OCI-LY1 (cell line): ENCODE measurements at regions not wholly inside any gene's neighbourhood (a gene's known extent, or its start where the extent isn't known, plus 50 kb on each side); places are given as distances from the start of the nearest gene placed in this dataset.

Source experiments
- H2AFZ ChIP-seq: fragments of 200-600 bp; sonication (generic), shearing (Covaris generic); 2 replicates; pipeline ENCODE4 v1.6.0; 2014; ENCODE audit warnings: antibody characterized with exemption, mild to moderate bottlenecking, low read length
- H3F3A ChIP-seq: fragments of 200-600 bp; sonication (generic), shearing (Covaris generic); 2 replicates; pipeline ENCODE4 v1.6.0; 2014; ENCODE audit warnings: mild to moderate bottlenecking, antibody characterized with exemption, low read length, moderate library complexity; ENCODE audit not compliant: insufficient read depth
- H3K27ac ChIP-seq: fragments of 200-600 bp; sonication (generic); 2 replicates; pipeline ENCODE4 v1.5.1; 2014; ENCODE audit warnings: low read length, mixed run types, mild to moderate bottlenecking, low read depth; ENCODE audit not compliant: poor library complexity, severe bottlenecking
- H3K27me3 ChIP-seq: fragments of 200-600 bp; sonication (generic); 2 replicates; pipeline ENCODE4 v1.6.0; 2014; ENCODE audit warnings: antibody characterized with exemption, mild to moderate bottlenecking, low read length, moderate library complexity; ENCODE audit not compliant: insufficient read depth
- H3K36me3 ChIP-seq: fragments of 200-600 bp; sonication (generic); 2 replicates; pipeline ENCODE4 v1.6.1; 2014; ENCODE audit warnings: mild to moderate bottlenecking, antibody characterized with exemption, low read length, moderate library complexity, mixed read lengths; ENCODE audit not compliant: insufficient read depth
- H3K4me1 ChIP-seq: fragments of 200-600 bp; sonication (generic); 2 replicates; pipeline ENCODE4 v1.5.1; 2014; ENCODE audit warnings: mild to moderate bottlenecking, low read length, moderate library complexity; ENCODE audit not compliant: insufficient read depth, severe bottlenecking
- H3K4me2 ChIP-seq: fragments of 200-600 bp; sonication (generic), shearing (Covaris generic); 2 replicates; pipeline ENCODE4 v1.6.1; 2014; ENCODE audit warnings: low read length
- H3K4me3 ChIP-seq: fragments of 200-600 bp; sonication (generic); 2 replicates; pipeline ENCODE4 v1.5.1; 2014; ENCODE audit warnings: low read length, low read depth, mild to moderate bottlenecking, mixed read lengths; ENCODE audit not compliant: poor library complexity, severe bottlenecking
- H3K79me2 ChIP-seq: fragments of 200-600 bp; shearing (Covaris generic); 2 replicates; pipeline ENCODE4 v1.6.1; 2016; ENCODE audit warnings: mixed run types, low read length, mixed read lengths; ENCODE audit not compliant: insufficient read depth
- H3K9ac ChIP-seq: fragments of 200-600 bp; sonication (generic), shearing (Covaris generic); 2 replicates; pipeline ENCODE4 v1.6.1; 2014; ENCODE audit warnings: mild to moderate bottlenecking, low read length, mixed read lengths
- H3K9me2 ChIP-seq: fragments of 200-600 bp; sonication (generic), shearing (Covaris generic); 2 replicates; pipeline ENCODE4 v1.6.1; 2014; ENCODE audit warnings: low read depth, mild to moderate bottlenecking, low read length, mixed read lengths
- H3K9me3 ChIP-seq: fragments of 200-600 bp; shearing (Covaris generic); 2 replicates; pipeline ENCODE4 v1.6.1; 2014; ENCODE audit warnings: low read length, mixed read lengths
- H4K20me1 ChIP-seq: fragments of 200-600 bp; sonication (generic), shearing (Covaris generic); 2 replicates; pipeline ENCODE4 v1.6.0; 2016; ENCODE audit warnings: mild to moderate bottlenecking, low read length; ENCODE audit not compliant: insufficient read depth
- CTCF ChIP-seq: fragments of 200-600 bp; sonication (generic), shearing (Covaris generic); IDR thresholded peaks from 2 replicates; pipeline ENCODE4 v1.5.1; 2017; ENCODE audit warnings: mild to moderate bottlenecking, antibody characterized with exemption, low read length, moderate library complexity, mixed read lengths
- EZH2 ChIP-seq: fragments of 200-600 bp; sonication (generic), shearing (Covaris generic); IDR thresholded peaks from 2 replicates; pipeline ENCODE4 v1.8.0; 2017; ENCODE audit warnings: borderline replicate concordance, mixed run types, mild to moderate bottlenecking, antibody characterized with exemption, low read length, moderate library complexity, mixed read lengths

GRCh38 chr16:51985126-51985525 lies 561.8 kb downstream of the TOX3 start:
- Histone ChIP-seq H2AFZ (no peak overlapping the region), H3K4me2 (no peak overlapping the region), H3K36me3 (no peaks in the 10 kb centered on the region), H3K9me2 (no peaks in the 10 kb centered on the region), H3K9ac (no peak overlapping the region), H3K4me3 (no peak overlapping the region), H3K27ac (no peak overlapping the region), H3K4me1 (no peaks in the 10 kb centered on the region), H3K27me3 (no peaks in the 10 kb centered on the region), H3K9me3 (no peaks in the 10 kb centered on the region), H4K20me1 (no peaks in the 10 kb centered on the region), H3F3A (no peaks in the 10 kb centered on the region), H3K79me2 (no peaks in the 10 kb centered on the region)
- no peak for TF ChIP-seq EZH2

- TF ChIP-seq CTCF: no peak
- TF ChIP-seq EZH2: no peak
- H3K9ac ChIP-seq: no peak overlapping the region
- no peaks in the 10 kb centered on the region for H3K9me3 ChIP-seq
- H3K79me2 ChIP-seq: no peaks in the 10 kb centered on the region
- no peaks in the 10 kb centered on the region for H3F3A ChIP-seq
- H3K36me3 ChIP-seq: no peaks in the 10 kb centered on the region
- H3K4me3 ChIP-seq: no peak overlapping the region
- no peak overlapping the region for H2AFZ ChIP-seq
- no peaks in the 10 kb centered on the region for H3K27me3 ChIP-seq
- no peak overlapping the region for H3K4me2 ChIP-seq
- no peaks in the 10 kb centered on the region for H4K20me1 ChIP-seq
- no peaks in the 10 kb centered on the region for H3K9me2 ChIP-seq
- H3K27ac ChIP-seq: no peak overlapping the region
- H3K4me1 ChIP-seq: no peaks in the 10 kb centered on the region
Observed at GRCh38 chr16:51984395-51984794, 562.5 kb downstream of the TOX3 start.

DNA sequence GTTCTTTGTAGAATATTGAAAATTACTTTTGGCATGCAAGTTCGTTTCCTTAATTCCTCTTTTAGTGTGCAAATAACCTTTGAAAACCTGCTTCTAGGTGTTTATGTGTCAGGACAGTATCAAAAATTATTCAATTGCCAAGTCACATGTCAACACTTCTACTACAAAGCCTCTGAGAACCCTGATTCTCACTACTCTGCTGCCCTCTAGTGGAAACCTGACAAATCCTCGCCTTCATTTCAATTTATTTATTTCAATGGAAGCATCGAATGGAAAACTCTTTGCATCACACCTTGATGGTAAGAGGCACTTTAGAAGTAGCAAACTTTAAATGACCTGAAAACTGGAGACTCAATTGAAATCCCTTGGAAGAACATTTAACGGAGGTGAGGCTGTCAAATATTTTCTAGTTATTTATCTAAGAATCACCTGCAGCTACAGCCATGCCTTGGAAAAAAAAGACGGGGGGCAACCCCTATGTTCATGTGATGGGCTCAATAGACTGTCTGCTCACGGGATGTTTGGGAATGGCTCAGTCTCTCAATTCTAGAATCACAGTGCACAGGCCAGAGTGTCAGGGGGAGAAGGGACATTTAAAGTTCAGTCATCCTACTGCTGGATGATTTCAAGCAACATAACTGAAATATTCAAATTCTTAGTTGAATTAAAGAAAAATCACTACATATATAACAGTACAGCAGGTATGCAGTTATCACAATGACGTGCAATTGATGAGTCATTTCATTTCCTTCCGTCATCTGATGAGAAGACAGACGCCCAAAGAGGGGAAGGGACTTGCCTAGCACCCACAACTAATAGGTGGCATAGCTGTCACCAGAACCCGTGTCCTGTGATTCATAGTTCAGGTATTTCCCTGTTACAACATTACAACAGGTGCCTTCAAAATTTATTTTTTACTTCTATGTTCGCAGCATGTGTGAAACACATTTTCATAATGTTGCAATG lies 563.9 kb downstream of the TOX3 start:
- Histone ChIP-seq H3K79me2 (no peaks in the 10 kb centered on the region), H4K20me1 (no peaks in the 10 kb centered on the region), H3K27ac (no peak overlapping the region)

More for the DNA sequence above, 563.9 kb downstream of the TOX3 start:
- TF ChIP-seq CTCF (peak; percentile 76), EZH2 (no peak)
- H3K27me3 ChIP-seq: no peaks in the 10 kb centered on the region
- no peak overlapping the region for H3K4me3 ChIP-seq
- H3F3A ChIP-seq: no peaks in the 10 kb centered on the region
- no peaks in the 10 kb centered on the region for H3K9me3 ChIP-seq
- no peaks in the 10 kb centered on the region for H3K36me3 ChIP-seq
- no peak overlapping the region for H3K4me2 ChIP-seq
- no peaks in the 10 kb centered on the region for H3K9me2 ChIP-seq
- H2AFZ ChIP-seq: no peak overlapping the region
- H3K9ac ChIP-seq: no peak overlapping the region
- H3K4me1 ChIP-seq: no peaks in the 10 kb centered on the region
